H1 (cell line): ENCODE measurements at regions not wholly inside any gene's neighbourhood (a gene's known extent, or its start where the extent isn't known, plus 50 kb on each side); places are given as distances from the start of the nearest gene placed in this dataset.

Experiments used
- ATF2 ChIP-seq: IDR thresholded peaks from 2 replicates; pipeline ENCODE4 v1.6.1; 2012; ENCODE audit warnings: low read length, inconsistent platforms

- no peak for TF ChIP-seq ATF2
Measured at GRCh38 chr11:16542353-16542752, 186.0 kb upstream of the SOX6 start (continued).
